ENCODE measurements at regions not wholly inside any gene's neighbourhood (a gene's known extent, or its start where the extent isn't known, plus 50 kb on each side); places are given as distances from the start of the nearest gene placed in this dataset.

DNA sequence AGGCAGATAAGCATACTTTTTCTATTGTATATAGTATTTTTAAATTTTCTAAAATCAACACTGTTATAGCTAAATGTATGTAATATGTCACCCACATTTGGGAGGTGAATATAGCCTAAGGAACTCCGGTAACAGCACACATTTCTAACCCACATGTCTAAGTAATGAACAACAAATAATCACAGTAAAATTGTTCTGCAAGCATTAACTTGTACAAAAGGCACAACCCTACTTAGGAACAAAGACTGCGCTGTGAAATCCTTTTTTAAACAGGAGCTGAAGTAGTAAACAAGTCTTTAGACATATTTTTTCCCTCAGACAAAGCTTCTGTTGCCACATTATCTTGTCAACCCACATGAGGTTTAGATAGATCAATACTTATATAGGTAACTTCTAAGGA lies 872.4 kb upstream of the SLC35B3 start:
- no peak for TF ChIP-seq CTCF (IDR thresholded peaks at IDR 0.05)
- TF ChIP-seq POLR2AphosphoS5 (IDR thresholded peaks at IDR 0.05; ENCODE audit: low read depth, low read length) = no peak

Data from Panc1 (cell line).